ENCODE measurements at regions not wholly inside any gene's neighbourhood (a gene's known extent, or its start where the extent isn't known, plus 50 kb on each side); places are given as distances from the start of the nearest gene placed in this dataset.

DNA sequence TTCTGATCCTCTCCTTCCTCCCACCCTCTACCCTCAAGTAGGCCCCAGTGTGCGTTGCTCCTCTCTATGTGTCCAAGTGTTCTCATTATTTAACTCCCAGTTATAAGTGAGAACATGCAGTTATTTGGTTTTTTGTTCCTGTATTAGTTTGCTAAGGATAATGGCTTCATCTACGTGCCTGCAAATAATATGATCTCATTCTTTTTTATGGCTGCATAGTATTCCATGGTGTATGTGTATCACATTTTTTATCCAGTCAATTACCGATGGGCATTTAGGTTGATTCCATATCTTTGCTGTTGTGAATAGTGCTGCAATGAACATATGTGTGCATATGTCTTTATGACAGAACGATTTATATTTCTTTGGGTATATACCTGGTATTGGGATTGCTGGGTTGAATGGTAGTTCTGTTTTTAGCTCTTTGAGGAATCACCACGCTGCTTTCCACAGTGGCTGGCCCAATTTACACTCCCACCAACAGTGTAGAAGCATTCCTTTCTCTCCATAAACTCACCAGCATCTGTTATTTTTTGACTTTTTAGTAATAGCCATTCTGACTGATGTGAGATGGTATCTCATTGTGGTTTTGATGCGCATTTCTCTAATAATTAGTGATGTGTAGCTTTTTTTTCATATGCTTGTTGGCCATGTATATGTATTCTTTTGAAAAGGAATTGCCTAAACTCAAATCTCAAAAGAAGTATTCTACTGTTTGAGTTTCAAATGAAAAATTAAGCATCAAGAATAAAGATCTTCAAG is 116.9 kb downstream of the ETS2 start:
- TF ChIP-seq, protein P1, sequence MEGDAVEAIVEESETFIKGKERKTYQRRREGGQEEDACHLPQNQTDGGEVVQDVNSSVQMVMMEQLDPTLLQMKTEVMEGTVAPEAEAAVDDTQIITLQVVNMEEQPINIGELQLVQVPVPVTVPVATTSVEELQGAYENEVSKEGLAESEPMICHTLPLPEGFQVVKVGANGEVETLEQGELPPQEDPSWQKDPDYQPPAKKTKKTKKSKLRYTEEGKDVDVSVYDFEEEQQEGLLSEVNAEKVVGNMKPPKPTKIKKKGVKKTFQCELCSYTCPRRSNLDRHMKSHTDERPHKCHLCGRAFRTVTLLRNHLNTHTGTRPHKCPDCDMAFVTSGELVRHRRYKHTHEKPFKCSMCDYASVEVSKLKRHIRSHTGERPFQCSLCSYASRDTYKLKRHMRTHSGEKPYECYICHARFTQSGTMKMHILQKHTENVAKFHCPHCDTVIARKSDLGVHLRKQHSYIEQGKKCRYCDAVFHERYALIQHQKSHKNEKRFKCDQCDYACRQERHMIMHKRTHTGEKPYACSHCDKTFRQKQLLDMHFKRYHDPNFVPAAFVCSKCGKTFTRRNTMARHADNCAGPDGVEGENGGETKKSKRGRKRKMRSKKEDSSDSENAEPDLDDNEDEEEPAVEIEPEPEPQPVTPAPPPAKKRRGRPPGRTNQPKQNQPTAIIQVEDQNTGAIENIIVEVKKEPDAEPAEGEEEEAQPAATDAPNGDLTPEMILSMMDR (conservative IDR thresholded peaks at IDR 0.05; ENCODE audit: low read depth in 2 of 2), result no peak
- TF ChIP-seq POLR2AphosphoS5 (IDR thresholded peaks at IDR 0.05; ENCODE audit: low read depth) (no peak), CREB1 (CRISPR knock-in tag; IDR thresholded peaks at IDR 0.05; ENCODE audit: low read depth) (no peak)
